ENCODE measurements at regions not wholly inside any gene's neighbourhood (a gene's known extent, or its start where the extent isn't known, plus 50 kb on each side); places are given as distances from the start of the nearest gene placed in this dataset.

- TF ChIP-seq SIN3A (IDR thresholded peaks at IDR 0.05; ENCODE audit: borderline replicate concordance, insufficient read depth, low read length) (no peak), POLR2AphosphoS5 (IDR thresholded peaks at IDR 0.05; ENCODE audit: low read depth, low read length) (no peak), TAF1 (IDR thresholded peaks at IDR 0.05; ENCODE audit: borderline replicate concordance, insufficient read depth, low read length) (no peak)
Measured at GRCh38 chrX:74178536-74178935, 125.4 kb upstream of the ZCCHC13 start.
